CD4-positive, alpha-beta T cell treated with Interleukin-17A for 1 hour (primary cell): ENCODE measurements at regions not wholly inside any gene's neighbourhood (a gene's known extent, or its start where the extent isn't known, plus 50 kb on each side); places are given as distances from the start of the nearest gene placed in this dataset.
"Not testable (repeated sequence)": the region's sequence is repeated elsewhere in the genome, so short reads cannot be mapped to it uniquely, and the experiment has no call there.

ENCODE experiments used
- DNase-seq: peaks from one replicate; pipeline ENCODE4 v3.0.0-alpha.2; 2020

DNA sequence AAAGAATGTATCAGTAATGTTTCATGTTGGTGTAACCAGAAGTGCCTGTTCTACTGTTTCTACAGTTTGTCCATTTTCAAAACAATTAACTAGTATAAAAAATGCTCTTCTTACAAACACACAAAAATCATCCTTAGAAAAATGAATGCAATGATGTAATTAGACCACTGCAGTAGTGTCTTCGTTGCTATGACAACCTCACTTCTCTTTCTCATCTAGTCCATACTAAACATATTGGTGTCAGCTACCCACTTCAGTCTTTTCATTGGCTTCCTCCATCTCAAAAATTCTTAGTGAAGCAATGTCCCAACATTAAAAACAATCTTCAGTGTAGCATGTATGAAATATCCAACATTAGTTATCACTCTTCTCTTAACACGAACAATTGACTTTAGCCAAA, 1265.8 kb downstream of the REEP3 start:
- DNase-seq = no peak

- no peak for DNase-seq
Observed at GRCh38 chr10:64795847-64796246, 1274.6 kb downstream of the REEP3 start.

- no peak for DNase-seq
Observed at GRCh38 chr10:64798297-64798696, 1277.1 kb downstream of the REEP3 start.

GRCh38 chr10:64808233-64808632, 1287.0 kb downstream of the REEP3 start:
- not testable (repeated sequence) for DNase-seq

- DNase-seq = not testable (repeated sequence)
Observed at GRCh38 chr10:64810046-64810445, 1288.8 kb downstream of the REEP3 start.

- no peak for DNase-seq
Observed at GRCh38 chr10:64813391-64813790, 1292.2 kb downstream of the REEP3 start.

- DNase-seq = no peak
Observed at GRCh38 chr10:64814201-64814600, 1293.0 kb downstream of the REEP3 start.

- no peak for DNase-seq
Observed at GRCh38 chr10:64829888-64830412, 1308.7 kb downstream of the REEP3 start.

DNA sequence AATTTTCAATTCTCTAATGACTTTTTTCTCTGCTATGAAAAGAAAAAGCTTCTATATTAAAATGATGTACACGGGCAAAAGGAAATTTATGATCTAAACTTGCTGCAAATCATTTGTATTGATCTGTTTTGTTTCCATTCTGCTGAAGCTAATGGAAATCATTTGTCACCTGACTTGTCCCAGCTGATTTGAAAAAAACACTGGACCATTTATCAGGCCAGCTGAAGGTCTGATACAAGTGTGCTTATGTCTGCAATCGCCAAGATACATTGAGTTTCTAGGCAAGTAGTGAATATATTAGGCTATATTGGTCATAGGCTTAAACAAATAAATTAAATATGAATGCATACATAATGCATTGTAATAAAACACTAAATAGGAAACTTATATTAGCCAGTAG, 1309.7 kb downstream of the REEP3 start:
- DNase-seq = no peak

GRCh38 chr10:64840341-64840740, 1319.1 kb downstream of the REEP3 start:
- no peak for DNase-seq

- no peak for DNase-seq
Observed at GRCh38 chr10:64846700-64847099, 1325.5 kb downstream of the REEP3 start.

GRCh38 chr10:64855941-64856340, 1334.7 kb downstream of the REEP3 start:
- DNase-seq = no peak

- DNase-seq = no peak
Observed at GRCh38 chr10:64859911-64860310, 1338.7 kb downstream of the REEP3 start.

DNA sequence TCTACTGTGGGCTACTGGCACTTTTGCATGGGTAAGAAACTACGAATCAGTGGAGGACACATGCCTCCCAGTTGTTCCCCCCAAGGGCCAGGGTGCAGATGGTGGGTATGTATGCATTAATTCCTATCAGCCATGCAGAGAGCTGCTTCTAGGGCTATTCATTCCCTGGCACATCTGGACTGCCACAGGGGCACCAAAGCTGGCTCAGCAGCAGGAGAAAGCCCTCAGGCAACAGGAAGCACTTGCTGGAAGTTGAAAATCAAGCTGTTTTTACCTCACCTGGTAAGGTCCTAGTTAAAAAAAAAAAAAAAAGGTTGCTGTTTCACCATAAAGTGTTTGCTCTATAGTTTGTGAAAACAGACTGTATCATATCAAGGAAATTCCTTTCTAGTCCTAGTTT, 1342.6 kb downstream of the REEP3 start:
- no peak for DNase-seq

GRCh38 chr10:64867501-64867962, 1346.3 kb downstream of the REEP3 start:
- no peak for DNase-seq

- DNase-seq = no peak
Observed at GRCh38 chr10:64873088-64873487, 1351.9 kb downstream of the REEP3 start.

GRCh38 chr10:64873959-64874358, 1352.8 kb downstream of the REEP3 start:
- DNase-seq = no peak

- DNase-seq = no peak
Observed at GRCh38 chr10:64880546-64880945, 1359.3 kb downstream of the REEP3 start.

DNA sequence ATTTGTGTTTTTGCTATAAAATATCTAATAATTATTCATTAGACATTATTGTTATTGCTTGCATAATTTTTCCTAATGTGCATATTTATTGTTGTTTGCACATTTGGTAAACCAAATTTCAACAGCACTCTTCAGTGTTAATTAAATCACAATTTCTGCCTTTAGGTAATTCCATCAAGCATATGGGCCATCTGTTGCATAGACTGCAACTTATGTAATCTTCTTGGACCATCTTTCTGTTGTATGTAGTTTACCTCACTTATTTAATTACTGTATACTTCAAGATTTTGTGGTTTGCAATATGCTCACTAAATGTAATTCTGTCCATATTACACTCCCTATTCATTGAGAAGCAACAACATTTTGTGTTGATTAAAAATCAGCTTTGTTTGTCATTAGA, 1360.1 kb downstream of the REEP3 start:
- no peak for DNase-seq

DNA sequence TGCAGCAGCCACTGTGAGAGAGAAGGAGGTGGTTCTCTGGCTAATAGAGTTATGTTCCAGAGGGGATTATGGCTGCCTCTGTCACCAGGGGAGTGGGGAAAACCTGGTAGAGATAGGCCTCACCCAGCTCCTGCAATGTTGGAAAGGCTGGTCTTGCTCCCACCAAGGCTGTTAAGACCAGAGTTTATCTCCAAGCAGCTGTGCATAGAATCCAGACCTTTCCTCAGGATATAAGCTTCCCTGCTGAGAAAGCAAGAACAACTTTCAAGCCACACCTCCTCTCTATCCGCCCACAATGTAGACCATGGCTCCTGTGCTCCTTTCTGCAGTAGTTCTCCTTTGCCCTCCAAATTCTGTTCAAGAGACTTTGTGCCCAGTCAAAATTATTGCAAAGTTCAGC, 1375.4 kb downstream of the REEP3 start:
- DNase-seq = no peak

DNA sequence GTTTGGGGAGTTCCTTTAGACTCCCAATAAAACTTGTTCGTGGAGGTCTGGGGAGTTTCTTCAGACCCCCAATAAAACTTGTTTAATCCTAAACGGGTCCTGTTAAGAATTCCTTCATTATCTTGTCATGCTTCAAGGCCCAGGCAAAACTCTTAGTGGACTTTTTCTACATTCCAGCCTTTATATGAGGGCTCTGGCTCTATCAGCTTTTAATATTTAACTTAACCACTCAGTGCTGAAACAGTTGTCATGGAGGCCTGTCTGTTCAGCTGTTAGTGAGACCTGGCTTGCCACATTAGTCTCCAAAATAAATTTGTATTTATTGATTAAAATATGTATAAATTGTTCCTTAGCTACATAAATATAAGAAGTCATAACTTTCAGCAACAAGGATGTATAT, 1385.1 kb downstream of the REEP3 start:
- not testable (repeated sequence) for DNase-seq

DNA sequence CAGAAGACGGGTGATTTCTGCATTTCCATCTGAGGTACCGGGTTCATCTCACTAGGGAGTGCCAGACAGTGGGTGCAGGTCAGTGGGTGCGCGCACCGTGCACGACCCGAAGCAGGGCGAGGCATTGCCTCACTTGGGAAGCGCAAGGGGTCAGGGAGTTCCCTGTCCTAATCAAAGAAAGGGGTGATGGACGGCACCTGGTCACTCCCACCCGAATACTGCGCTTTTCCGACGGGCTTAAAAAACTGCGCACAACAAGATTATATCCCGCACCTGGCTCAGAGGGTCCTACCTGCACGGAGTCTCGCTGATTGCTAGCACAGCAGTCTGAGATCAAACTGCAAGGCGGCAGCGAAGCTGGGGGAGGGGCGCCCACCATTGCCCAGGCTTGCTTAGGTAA, 1403.1 kb downstream of the REEP3 start:
- not testable (repeated sequence) for DNase-seq

DNA sequence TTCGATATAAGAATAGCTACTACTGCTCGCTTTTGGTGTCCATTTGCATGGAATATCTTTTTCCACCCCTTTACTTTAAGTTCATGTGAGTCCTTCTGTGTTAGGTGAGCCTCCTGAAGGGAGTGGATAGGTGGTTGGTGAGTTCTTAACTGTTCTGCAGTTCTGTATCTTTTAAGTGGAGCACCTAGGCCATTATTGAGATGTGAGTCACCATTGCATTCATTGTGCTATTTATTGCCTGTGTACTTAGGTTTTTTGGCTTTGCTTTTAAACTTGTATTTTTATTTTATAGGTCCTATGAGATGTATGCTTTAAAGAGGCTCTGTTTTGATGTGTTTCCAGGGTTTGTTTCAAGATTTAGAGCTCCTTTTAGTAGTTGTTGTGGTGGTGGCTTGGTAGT, 1430.8 kb downstream of the REEP3 start:
- DNase-seq = no peak

GRCh38 chr10:64956441-64956840, 1435.2 kb downstream of the REEP3 start:
- no peak for DNase-seq

DNA sequence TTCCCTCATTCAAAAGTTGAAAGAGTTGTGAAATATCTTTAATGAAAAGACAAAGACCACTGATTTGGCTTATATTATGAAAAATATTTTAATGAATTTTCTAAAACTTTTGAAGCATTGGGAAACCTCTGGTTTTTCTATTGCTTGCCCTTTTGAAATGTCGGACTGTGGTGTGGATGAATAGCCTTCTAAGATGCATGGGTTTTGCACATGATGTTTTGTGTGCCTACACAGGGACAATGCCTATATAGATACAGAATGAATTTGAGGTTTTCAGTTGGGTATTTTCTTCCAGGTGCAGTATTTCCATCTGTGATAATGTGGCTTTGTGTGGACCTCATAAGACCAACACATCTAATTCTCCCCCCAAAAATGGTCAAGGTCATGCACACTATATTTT, 1437.9 kb downstream of the REEP3 start:
- DNase-seq = no peak

DNA sequence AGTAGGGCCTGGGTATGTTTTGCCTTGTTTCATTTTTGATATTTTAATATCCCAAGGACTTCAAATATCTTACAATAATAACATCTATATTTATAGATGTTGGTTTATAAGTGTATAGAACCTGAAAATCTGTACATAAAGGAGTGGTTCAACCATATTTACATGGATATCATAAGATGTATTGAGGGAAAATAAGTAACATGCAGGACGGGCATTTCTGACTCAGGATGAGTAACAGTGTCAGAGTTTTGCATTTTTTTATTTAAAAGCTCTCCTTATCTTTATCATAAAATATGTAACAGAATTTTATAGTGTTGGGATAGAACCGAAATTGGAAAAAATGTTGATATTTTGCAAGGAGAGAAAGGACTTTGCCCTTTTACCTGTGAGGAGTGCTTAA, 1438.7 kb downstream of the REEP3 start:
- DNase-seq = no peak
